ENCODE measurements at regions not wholly inside any gene's neighbourhood (a gene's known extent, or its start where the extent isn't known, plus 50 kb on each side); places are given as distances from the start of the nearest gene placed in this dataset.

DNA sequence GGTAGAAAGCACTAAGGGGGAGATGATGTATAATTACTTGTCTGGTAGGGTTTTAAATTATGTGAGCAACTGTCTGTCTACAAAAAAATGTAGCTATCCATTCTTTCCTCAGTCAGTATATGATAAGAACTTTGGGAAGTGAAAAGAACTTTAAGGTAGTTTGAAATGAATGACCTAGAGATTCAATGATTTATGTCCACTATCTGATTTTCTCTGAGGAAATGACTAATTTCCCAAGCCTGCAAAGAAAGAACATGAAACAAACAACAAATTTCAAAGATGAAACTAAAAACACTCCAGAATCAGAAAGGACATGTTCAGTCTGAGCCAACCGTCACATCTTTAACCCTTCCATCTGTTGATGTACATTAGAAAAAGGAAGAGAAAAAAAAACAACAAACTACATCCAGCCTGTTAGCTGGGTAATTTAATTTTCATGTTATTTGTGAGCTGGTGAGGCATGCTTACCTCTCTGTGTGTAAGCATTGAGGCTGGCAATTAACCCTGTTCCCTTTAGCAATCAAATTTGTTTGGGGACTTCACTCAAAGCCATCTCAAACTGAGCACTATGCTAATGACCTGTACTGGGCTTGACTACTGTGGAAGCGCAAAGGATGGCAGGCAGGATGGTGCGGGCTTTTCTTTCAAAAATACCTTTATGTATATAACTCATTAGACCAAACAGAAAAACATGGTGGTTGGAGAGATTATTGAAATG lies 220.1 kb downstream of the TUSC7 start:
- no peak for DNase-seq

DNA sequence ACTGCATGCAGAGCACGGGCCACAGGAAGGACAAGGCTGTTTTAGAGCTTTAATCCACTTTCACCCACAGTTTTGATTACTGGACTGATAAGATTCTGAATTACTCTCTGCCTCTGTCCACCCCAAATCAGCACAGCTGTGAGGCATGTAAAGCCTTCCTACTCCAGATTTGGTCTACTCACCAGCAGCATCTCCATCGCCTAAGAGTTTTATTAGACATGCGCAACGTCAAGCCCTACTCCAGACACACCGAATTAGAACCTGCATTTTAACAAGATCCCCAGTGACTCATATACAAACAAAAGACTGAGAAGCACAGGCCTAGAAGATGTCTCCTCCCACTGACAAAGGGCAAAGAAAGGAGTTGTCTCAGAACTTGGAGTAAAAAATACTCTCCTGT lies 221.2 kb downstream of the TUSC7 start:
- DNase-seq = peak; percentile 8

DNA sequence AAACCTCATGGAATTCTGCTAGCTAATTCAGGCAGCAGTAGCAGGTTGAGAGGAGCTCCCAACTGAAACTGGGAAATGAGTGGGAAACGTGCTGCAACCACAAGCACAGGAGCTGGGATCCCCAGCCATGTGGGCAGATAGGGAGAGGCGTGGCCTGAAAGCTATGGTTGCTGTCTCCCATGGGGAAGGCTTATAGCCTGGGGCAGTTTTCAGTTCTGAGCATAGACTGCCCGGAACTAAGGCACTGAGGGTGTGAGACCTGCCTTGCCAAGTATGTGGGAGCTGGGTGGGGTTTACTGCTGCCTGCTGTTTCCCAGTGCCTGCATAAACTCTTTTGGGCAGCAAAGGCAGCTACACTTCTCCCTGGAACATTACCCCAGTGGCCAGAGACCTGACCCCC lies 229.5 kb downstream of the TUSC7 start:
- DNase-seq = no peak

DNA sequence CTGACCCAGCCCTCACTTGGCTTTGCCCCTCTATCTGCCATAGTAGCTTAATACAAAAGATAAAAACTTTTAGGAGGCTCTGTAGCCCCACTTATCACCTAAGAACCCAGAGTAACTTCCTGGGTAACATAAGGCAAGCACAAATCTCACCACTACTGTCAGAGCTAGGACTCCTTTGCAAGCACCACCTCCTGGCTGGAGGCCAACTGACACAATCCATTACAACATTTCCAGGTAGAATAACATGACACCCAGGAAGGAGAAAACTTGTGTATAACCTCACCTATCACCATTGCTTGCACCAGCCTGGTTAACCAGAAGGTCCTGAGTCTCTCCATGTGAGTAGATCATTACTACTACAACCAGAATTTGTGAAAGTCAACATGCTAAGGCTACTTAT lies 230.0 kb downstream of the TUSC7 start:
- DNase-seq = no peak

DNA sequence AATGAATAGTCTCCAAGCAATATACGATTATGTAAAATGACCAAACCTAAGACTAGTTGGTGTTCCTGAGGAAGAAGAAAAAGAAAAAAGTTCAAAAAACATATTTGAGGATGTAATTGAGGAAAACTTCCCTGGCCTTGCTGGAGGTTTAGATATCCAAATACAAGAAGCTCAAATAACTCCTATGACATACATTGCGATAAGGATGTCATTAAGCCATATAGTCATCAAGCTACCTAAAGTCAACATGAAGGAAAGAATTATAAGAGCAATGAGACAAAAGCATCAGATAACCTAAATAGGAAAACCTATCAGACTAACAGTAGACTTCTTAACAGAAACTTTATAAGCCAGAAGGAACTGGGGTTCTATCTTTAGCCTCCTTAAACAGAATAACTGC lies 231.1 kb downstream of the TUSC7 start:
- DNase-seq = no peak

DNA sequence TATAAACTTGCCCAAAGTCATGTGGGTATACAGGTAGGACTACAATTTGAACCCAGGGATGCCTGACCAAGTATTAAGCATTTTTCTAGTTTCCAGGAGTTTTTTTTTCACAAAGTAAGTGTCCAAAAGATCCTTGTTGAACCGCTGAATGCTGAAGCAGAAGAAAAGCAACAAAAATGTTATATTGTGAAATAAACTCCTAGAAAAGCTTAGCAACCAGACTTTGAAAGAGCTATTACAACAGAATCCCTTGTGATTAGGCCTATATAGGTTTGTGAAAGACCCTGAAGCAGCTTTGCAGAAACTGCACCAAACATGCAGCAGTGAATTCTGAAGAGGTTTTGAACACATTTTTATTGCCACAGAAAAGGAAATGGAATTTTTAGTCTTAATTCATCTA lies 236.8 kb downstream of the TUSC7 start:
- DNase-seq = no peak

DNA sequence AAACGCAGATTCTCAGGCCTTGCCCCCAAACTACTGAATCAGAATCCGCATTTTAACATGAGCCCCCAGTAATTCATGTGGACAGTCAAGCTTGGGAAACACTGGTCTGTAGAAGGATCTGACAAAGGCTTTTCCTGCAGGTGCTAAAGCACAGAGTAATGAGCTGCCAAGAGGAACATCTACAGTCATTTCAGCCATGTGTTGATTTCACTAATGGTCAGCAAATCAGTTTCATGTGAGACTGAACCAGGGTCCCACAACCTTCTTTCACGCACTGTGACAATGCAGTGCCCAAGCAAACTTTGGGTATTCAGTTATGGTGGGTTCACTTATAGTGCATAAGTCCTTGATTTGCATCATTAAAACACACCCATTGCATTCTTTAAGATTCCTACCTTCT lies 237.6 kb downstream of the TUSC7 start:
- no peak for DNase-seq

DNA sequence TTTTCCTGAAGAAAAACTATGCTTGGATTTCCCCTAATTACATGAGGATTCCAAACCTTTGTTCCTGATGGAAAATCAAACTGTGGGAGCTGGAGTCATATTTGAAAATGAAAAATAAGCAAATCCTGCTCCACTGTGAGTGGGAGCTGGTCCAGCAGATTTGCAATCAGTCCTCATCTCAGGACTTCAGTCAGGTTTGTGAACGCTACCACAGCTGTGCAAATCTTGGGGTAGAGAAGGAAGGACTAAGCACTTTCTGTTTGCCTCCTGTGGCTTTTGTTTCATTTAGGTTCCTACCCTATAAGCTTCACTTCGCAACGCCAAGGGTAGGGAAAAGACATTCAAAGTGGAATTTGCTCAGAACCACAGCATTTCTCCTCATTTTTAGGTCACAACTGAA lies 238.2 kb downstream of the TUSC7 start:
- no peak for DNase-seq

DNA sequence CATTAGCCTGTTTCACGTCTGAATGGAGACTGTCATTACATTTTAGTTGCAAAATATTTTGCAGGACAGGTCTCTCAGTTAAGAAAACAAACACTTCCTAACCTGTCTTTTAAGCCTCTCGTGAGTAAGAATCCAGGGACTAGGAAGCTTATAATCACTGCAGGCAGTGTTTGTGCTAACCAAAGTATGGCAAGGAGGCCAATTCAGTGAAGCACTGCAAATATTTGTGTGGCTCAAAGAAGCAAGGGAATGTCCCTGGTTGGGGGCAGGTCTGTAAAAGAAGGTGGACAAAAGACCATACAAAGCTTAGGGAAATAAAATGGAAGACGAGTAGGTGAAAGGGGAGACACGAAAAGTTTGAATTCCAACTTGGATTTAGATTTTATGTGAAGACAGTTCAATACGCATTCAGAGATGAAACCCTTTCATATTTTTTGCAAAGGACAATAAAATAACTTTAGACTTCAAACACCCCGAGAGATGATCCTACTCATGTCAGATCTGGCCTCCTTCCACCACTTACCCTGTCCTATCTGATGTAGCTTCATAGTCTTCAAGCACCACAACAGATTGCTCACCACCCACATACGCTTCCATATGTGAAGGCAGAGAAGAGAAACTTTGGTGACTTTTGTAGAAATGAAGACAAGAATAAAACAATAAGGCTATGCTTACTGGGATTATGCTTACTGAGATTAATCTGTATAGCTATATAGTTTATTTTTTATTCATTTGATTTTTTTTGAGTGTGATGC lies 240.9 kb downstream of the TUSC7 start:
- no peak for DNase-seq

DNA sequence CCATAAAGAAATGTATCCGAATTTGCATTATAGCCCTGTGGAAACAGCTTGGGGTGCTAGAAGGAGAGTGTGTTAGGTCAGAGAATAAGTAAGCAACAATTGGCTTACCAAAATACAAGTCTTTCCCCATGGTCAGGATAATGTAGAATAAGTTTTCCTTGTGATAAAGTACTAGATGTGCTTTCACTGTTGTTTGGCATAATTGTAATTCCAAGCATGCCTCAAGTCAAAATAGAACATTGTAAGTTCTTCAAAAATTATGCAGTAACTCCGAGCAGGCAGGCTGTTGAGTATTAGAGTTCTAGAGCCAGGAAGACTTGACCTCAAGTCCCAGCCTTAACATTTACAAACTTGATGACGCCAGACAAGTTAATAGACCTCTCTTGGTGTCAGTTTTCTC lies 242.0 kb downstream of the TUSC7 start:
- peak; percentile 4 for DNase-seq

DNA sequence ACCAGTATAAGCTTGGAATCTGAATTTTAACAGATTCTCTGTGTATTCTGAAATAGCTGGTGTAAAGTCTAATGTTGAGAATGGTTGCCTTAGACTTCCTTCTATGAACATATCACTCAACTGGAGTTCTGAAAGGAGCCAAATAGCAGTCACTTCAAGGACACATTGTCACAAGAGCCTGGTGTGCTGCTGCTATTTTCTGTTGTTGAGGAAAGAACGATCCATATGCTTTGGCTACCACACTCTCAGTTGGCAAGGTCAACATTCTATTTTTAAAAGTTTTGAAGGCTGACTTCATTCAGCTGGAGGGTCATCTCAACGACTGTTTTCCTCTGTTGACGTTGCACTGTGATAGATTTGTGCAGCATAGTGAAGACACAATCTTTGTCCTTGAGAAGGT lies 248.7 kb downstream of the TUSC7 start:
- DNase-seq = no peak

DNA sequence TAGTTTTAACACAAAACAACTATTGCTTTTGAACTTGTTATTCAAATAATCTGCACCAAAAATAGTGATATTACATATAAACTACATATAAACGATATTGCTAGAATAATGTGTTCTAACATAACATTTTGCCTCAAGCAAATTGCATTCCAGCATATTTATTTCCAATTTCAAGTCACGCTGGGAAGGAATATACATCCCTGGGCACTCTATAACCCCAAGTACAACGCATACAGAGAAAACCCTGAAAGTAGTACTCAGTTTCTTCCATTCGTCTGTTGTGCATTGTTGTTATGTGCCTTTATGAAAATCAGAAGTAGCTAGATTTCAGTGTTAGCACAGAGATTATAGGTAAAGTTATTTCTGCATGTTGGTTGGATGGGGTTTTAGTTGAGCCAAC lies 251.5 kb downstream of the TUSC7 start:
- DNase-seq = no peak

DNA sequence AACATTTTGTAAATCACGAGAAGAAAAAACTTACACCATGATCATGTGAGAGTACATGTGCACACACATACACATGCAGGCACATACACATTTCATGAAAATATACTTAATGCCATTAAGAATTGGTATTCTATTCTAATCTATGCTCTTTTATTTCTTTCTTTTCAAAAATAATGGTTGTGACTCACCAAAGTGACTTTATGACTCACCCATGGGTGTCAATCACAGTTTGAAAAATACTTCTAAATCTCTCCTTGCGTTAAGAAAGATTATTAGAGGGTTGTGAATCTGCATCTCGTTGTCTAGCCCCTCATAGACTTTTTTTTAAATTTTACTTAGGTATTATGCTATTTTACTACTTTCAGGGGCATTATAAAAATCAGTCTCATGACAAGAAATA lies 254.2 kb downstream of the TUSC7 start:
- DNase-seq = no peak

DNA sequence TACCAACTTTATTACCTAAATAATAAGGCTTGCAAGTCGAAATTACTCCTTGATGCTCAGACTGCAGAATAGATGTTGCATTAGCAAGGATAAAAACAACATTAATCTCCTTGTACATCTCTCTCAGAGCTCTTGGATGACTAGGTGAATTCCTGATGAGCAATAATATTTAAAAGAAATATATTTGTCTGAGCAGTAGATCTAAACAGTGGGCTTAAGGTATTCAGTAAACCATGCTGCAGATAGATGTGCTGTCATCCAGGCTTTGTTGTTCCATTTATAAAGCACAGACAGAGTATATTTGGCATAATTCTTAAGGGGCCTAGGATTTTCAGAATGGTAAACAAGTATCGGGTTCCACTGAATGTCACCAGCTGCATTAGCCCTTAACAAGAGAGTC lies 257.1 kb downstream of the TUSC7 start:
- no peak for DNase-seq

DNA sequence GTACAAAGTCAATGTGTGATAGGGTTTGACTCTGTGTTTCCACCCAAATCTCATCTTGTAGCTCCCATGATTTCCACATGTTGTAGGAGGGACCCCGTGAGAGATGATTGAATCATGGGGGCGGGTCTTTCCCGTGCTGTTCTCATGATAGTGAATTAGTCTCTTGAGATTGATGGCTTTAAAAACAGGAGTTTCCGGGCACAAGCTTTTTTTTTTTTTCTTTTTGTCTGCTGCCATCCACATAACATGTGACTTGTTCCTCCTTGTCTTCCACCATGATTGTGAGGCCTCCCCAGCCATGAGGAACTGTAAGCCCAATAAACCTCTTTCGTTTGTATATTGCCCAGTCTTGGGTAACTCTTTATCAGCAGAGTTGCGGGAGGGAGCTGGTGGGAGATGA lies 259.6 kb downstream of the TUSC7 start:
- DNase-seq = no peak

DNA sequence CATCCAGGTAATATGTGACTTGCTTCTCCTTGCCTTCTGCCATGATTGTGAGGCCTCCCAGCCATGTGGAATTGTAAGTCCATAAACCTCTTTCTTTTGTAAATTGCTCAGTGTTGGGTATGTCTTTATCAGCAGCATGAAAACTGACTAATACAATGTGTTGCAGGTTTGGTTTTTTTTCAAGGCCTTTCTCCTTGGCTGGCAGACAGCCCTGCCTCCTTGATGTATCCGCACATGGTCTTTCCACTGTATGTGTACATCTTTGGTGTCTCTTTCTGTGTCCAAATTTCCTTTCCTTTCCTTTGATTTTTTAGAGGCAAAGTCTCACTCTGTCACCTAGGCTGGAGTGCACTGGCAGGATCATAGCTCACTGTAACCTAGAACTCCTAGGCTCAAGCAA lies 260.1 kb downstream of the TUSC7 start:
- no peak for DNase-seq

DNA sequence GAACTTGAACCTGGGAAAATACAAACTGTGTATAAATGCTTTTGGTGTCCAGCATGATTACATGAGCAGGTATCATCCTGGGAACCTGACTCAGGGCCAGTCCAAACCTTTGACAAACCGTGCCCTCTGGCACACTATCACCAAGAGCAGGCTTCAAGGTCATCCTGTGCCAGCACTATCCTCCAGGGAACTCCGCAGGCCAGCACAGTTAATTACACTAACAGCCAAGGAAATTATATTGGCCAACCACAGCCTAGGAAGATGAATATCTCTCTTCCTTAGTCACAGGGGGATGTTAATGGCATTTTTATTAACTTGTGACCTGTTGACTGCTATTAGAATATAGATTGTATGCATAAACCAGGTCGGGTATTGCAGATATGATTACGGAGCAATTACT lies 262.0 kb downstream of the TUSC7 start:
- no peak for DNase-seq

DNA sequence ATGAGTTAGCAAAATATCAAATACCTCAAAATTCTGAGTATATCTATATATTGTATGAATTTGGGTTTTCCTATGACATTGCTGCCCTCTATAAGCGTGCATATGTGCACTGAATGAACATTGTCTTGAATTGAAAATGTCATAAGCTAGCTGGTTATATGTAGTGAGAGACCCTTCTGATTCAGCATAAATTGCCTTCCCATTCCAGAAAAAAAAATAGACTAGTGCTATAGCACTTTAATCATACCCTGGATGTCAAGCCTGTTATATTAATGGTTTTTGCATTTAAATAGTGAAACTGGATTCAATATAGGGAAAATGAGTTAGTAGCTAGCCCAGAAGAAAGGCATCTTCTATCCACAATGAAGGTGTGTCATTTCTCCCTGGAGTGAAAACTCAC lies 265.1 kb downstream of the TUSC7 start:
- no peak for DNase-seq

DNA sequence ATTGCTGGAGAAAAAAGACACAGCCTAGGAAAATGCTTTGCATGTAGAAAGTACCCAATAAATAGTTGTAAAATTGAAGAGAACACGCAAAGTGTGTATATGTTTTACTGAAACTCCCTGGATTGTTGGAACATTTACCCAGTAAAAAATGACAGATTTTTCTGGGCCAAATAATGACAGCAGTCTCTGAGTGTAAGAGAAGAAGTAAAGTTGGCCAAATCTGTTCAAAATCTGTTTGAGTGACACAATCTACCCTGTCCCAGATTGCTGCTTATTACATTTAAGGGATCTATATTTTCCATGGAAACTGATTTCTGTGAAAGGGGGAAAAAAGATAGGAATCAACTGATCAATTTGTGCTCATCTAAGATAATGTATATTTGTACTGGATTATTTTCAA lies 267.9 kb downstream of the TUSC7 start:
- DNase-seq = no peak

DNA sequence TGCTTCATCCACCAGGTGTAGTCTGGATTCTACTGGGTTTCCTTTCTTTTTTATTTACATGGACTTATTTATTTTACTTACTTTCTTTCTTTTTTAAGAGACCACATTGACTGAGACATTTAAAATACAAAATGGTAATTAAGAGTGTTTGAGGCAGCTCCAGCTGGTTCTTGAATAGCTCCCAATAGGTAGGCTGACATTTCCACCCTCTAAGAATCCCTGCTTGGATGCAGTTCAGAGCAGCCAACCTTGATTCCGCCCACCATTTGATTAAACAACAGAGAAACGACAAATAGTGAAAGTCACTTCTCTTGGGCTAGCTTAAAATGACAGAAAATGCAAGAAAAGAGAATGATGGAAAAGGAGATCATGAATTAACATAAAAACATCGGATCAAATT lies 270.5 kb downstream of the TUSC7 start:
- no peak for DNase-seq

DNA sequence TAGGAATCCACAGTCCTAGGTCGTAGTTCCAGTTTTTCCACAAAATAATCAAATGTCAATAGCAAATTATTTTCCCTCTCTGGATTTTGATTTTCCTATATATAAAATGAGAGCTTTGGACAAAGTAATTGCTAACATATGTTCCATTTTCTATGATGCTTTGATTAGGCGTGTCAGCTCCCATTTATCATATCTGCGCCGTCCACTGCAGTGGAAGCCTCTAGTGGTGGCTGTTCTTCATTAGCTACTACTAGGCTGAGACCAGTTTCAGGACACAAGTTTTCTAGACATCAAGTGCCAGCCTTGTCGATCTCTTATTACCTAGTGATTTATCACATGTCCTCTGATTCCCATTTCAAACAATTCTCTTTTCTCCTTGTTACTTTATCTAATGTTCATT lies 271.5 kb downstream of the TUSC7 start:
- no peak for DNase-seq

DNA sequence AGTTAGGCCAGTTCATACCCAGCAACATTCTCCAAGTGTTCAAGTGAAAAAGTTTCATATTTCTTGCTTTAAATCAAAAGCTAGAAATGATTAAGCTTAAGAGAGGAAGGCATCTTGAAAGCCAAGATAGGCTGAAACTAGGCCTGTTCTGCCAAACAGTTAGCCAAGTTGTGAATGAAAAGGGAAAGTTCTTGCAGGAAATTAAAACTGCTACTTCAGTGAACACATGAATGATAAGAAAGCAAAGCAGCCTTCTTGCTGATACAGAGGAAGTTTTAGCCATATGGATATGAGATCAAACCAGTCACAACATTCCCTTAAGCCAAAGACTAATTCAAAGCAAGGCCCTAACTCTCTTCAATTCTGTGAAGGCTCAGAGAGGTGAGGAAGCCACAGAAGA lies 274.7 kb downstream of the TUSC7 start:
- no peak for DNase-seq

DNA sequence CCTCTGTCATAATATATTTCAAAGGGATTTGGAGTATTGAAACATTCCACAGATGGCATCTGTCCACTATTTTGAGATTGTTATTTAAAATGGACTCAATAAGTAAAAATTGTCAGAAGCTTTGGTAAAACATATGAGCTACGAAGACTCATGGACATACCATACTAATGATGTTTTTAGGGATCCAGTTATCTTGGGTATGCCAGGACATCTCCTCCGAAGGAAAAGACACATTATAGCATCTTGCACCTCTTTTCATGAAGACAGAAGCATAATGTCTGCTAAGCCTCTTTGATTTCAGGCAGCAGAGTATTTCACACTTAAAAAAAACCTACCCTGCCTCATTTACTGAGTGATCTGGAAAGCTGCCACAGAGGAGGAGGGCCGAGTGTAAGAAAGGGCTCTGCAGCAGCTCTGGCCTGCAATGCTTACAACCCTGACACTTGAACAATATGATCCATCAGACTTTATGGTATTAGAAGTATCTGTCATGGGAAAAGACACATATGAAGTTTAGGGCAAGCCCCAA lies 284.8 kb downstream of the TUSC7 start:
- DNase-seq = no peak

DNA sequence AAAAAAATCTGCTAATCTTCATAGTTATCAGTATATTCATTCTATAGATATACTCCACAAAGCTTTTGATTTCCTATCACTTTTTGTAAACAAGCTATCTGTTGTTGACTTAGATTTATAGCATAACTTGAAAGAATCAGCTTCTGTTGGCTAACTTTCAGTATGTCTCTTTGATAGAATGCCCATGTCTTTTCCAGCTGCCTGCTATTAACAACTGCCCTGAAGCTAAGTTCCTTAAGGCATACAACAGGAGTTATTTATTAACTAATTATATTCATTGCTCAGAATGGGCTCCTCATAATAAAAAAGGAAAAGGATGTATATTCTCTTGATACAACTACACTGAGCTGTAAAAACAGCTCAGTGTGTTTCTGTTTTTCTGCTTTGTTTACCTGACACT lies 293.9 kb downstream of the TUSC7 start:
- DNase-seq = no peak
